Heart left ventricle (tissue), 13 donors: ENCODE measurements at regions not wholly inside any gene's neighbourhood (a gene's known extent, or its start where the extent isn't known, plus 50 kb on each side); places are given as distances from the start of the nearest gene placed in this dataset.

Experiments
- POLR2A ChIP-seq, 2 donors: fragments of 450-650 bp; IDR thresholded peaks; one replicate each; pipeline ENCODE4 v1.6.1; 2017; ENCODE audit warnings: antibody characterized with exemption in 2 of 2, mild to moderate bottlenecking in 2 of 2, moderate library complexity in 2 of 2
- TF ChIP-seq, protein P1 (sequence below), 12 donors: fragments of 200-600 bp; sonication (generic) in 4 of 12; IDR thresholded peaks; one replicate each; pipeline versions ENCODE4 v1.5.0 to v1.8.0; 2018 to 2022; ENCODE audit warnings: antibody characterized with exemption in 12 of 12, mild to moderate bottlenecking in 5 of 12
- donor health status: ischemic (EF 13 %, LVEDD 7.1; RV severe dilation, severe dysfunction).
- donor health status: DM: no; HTN: yes; CAD: no.
- donor health status: DM: no; HTN: no; CAD: no.
- donor health status: ischemic (EF 25% LVEDD 6.9; RV normal size, moderate dysfunction).
- donor health status: ischemic (EF 25% LVEDD 5.7; RV mildly dilated, moderate dysfunction).
- donor health status: ischemic (EF 35%, LVEDD 5.7; RV mildly dilated, moderate dysfunction).
- donor health status: nonischemic (EF 11% LVEDD 7.7; RV severe dilation, severe dysfunction).
- donor health status: DM: yes; HTN: yes; CAD: no.
- donor health status: PGD.
- donor health status: ischemic (EF 29% LVEDD 5.4; RV normal size, mild dysfunction).
- donor health status: nonischemic (EF 23%, LVEDD 6.1; RV moderate dilation, normal function).

DNA sequence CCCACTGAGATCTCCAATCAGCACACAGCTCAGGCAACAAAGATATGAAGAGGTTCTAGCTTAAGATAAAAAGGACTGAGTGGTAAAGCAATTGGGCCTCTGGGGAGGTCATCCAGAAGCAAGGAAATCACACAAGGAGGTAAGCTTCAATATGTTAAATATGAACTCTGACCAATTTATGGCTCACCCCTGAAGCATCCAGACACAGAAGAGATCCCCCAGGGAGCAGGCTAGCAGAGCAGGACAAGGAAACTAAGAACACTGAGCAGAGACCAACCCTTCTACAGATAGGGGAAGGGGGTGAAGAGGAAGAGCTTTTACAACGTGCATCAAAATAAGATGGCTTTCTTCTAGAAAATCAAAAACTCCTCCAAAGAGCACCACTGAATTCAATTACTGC lies 616.2 kb downstream of the DNAH5 start:
- TF ChIP-seq POLR2A (IDR thresholded peaks at IDR 0.05) = no peak
- TF ChIP-seq, protein P1, sequence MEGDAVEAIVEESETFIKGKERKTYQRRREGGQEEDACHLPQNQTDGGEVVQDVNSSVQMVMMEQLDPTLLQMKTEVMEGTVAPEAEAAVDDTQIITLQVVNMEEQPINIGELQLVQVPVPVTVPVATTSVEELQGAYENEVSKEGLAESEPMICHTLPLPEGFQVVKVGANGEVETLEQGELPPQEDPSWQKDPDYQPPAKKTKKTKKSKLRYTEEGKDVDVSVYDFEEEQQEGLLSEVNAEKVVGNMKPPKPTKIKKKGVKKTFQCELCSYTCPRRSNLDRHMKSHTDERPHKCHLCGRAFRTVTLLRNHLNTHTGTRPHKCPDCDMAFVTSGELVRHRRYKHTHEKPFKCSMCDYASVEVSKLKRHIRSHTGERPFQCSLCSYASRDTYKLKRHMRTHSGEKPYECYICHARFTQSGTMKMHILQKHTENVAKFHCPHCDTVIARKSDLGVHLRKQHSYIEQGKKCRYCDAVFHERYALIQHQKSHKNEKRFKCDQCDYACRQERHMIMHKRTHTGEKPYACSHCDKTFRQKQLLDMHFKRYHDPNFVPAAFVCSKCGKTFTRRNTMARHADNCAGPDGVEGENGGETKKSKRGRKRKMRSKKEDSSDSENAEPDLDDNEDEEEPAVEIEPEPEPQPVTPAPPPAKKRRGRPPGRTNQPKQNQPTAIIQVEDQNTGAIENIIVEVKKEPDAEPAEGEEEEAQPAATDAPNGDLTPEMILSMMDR (IDR thresholded peaks at IDR 0.05) = no peak
